GM12875 (cell line): ENCODE measurements at regions not wholly inside any gene's neighbourhood (a gene's known extent, or its start where the extent isn't known, plus 50 kb on each side); places are given as distances from the start of the nearest gene placed in this dataset.
"Not testable (repeated sequence)": the region's sequence is repeated elsewhere in the genome, so short reads cannot be mapped to it uniquely, and the experiment has no call there.

ENCODE experiments used
- H3K4me3 ChIP-seq: one replicate; pipeline ENCODE4 v1.5.1; 2011; ENCODE audit warnings: low read depth, low read length, control low read depth
- TF ChIP-seq, protein P1 (sequence below): IDR thresholded peaks from 2 replicates; pipeline ENCODE4 v1.5.1; 2011; ENCODE audit warnings: low read depth, mild to moderate bottlenecking, control low read depth, inconsistent platforms, low read length, moderate library complexity, borderline replicate concordance; ENCODE audit not compliant: insufficient read depth

DNA sequence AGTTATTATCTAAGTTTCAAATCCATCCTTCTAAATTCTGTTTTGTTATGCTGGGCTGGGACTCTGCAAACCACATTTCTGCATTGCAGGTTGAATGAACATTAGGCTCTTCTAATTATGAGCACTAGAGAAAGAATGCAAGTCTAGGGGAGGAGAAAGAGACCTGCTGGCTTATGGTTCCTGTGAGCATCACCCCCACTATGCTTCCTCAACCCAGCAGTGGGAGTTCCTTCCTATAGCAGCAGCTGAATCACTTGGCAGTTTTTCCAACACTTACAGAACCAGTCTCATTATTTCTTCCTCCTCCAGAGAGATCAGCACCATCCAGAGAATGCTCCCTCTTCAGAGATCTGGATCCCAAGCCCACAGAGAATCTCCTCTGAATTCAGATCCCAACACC lies 297.7 kb upstream of the CLEC14A start:
- H3K4me3 ChIP-seq = no peak overlapping the region
- TF ChIP-seq, protein P1, sequence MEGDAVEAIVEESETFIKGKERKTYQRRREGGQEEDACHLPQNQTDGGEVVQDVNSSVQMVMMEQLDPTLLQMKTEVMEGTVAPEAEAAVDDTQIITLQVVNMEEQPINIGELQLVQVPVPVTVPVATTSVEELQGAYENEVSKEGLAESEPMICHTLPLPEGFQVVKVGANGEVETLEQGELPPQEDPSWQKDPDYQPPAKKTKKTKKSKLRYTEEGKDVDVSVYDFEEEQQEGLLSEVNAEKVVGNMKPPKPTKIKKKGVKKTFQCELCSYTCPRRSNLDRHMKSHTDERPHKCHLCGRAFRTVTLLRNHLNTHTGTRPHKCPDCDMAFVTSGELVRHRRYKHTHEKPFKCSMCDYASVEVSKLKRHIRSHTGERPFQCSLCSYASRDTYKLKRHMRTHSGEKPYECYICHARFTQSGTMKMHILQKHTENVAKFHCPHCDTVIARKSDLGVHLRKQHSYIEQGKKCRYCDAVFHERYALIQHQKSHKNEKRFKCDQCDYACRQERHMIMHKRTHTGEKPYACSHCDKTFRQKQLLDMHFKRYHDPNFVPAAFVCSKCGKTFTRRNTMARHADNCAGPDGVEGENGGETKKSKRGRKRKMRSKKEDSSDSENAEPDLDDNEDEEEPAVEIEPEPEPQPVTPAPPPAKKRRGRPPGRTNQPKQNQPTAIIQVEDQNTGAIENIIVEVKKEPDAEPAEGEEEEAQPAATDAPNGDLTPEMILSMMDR = no peak

DNA sequence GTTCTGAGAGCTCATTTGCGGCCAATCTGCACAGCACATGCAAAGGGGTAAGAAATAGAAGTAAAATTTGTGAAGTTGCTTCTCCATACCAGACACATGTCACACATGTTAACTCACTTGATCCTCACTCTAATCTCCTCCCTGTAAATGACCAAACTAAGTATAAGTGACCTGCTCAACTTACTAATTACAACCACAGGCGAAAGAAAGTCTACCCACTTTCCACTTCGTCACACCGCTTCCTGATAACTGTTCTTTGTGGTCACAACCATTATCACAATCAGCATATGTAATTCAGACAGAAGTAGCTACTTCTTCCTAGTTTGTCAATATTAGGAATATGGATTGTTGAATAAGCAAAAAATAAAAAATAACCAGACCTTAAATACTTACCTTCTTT lies 293.7 kb upstream of the CLEC14A start:
- TF ChIP-seq, protein P1 = no peak
- no peak overlapping the region for H3K4me3 ChIP-seq

DNA sequence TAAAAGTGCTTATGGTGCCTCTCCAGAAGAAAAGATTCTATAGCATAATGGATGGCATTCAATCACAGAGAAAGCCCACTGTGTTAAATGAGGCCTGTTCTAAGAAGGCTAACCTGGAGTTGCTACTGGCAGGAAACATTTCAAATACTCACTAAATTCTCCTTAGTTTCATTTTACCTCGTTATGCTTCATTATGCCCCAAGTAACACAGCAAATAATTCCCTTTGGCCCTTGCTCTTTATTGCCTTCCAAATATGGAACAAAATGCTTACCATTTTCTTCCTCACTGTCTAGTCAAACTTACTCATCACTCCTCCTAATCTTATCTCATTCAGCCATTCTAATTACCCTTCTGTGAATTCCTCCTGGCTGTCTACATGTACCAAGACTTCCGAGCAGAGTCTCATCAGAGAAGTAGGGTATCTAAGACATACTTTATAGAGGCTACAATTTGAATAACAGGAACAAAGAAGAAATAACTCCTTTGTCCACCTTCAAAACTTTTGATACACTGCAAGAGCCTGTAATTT lies 292.1 kb upstream of the CLEC14A start:
- H3K4me3 ChIP-seq = no peak overlapping the region
- TF ChIP-seq, protein P1 = no peak

DNA sequence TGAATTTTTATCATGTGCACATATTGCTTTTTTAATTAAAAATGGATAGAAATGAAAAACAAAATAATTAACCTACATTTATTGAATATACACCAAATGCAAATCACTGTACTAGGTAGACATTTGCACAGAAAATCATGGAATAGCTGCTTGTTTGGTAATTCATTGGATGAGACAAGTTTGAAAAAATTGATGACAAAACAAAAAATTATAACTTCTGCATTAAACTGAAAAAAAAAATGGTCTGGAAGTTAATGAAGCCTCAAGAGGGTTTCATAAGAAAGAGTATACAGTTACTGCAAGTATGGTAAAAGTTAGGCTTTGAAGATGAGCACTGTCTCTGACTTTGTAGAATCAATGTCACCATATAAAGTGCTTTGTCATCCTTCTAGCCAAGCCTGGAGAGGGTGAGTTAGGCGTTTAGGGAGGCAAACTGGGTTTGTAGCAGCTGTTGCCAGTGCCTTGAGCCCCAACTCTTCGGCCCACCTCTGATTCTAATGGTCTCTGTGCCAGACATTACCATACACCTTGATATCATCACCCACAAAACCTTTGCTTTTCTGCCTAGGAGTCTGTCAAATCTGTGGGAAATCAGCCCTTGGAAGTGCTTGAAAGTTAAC lies 291.1 kb upstream of the CLEC14A start:
- H3K4me3 ChIP-seq = no peak overlapping the region
- TF ChIP-seq, protein P1 = no peak

DNA sequence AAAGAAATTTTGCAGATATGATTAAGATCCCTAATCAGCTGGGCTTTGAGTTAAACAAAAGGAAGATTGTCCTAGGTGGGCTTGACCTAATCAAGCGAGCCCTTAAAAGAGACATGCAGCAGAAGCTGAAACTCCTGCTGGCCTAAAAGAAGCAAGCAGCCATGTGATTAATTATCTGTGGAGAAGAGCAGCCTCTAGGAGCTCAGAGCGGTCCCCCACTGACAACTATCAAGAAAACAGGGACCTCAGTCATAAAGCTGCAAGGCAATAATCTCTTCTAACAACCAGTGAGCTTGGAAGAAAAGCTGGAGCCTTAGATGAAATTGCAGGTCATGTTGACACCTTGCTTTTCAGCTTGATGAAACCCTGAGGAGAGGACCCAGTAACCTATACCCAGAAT lies 288.9 kb upstream of the CLEC14A start:
- no peak overlapping the region for H3K4me3 ChIP-seq
- TF ChIP-seq, protein P1 = no peak

DNA sequence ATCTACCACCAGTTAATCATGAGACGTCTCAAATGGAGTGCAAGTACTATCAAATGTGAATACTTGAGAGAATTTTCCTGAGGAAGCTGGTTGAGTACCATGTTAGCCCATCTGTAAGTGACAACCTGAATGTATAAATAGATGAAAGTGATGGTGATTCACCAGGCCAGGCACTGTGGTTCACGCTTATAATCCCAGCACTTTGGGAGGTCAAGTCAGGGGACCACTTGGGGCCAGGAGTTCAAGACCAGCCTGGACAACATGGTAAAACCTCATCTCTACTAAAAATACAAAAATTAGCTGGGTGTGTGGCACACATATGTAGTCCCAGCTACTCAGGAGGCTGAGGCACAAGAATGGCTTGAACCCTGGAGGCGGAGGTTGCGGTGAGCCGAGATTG lies 288.0 kb upstream of the CLEC14A start:
- H3K4me3 ChIP-seq = not testable (repeated sequence)

DNA sequence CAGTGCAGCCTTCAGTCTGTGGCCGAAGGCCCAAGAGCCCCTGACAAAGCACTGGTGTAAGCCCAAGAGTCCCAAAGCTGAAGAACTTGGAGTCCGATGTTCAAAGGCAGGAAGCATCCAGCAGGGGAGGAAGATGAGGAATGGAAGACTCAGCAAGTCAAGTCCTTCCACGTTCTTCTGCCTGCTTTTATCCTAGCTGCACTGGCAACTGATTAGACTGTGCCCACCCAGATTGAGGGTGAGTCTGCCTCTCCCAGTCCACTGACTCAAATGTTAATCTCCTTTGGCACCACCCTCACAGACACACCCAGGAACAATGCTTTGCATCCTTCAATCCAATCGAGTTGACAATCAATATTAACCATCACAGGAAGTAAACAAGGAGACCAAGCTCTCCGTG lies 282.2 kb upstream of the CLEC14A start:
- not testable (repeated sequence) for H3K4me3 ChIP-seq

DNA sequence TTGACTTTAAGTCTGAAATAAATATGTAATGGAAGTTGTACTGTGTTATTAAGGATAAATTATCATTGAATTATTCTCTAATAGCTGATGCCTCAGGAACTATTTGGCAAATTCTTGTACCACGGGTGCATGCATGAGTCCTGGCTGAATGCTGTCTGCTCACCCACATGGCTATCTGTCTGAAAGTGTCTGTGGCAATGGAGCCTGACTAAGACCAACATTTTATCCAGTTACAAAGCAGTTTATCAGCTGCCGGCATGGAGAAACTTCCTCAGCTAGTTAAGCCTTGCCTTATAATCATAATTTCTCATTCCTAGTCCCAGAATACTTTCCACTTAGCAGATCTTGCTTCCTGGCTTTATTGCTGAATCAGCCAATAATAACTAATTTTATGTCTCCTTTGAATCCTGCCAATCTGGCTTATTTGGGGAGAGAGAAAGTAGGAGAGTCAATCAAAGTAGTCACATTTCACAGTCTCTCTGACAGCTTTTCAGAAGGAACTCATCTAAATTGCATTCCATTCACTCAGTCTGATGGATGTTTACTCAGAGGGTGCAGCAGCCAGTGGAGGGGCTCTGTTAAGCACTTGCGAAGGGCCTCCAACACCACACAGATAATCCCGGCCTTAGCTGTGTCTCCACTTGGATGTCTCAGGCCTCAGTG lies 280.6 kb upstream of the CLEC14A start:
- H3K4me3 ChIP-seq = no peak overlapping the region
- TF ChIP-seq, protein P1 = no peak
